Kidney (tissue), 13 donors: ENCODE measurements at regions not wholly inside any gene's neighbourhood (a gene's known extent, or its start where the extent isn't known, plus 50 kb on each side); places are given as distances from the start of the nearest gene placed in this dataset.

ENCODE experiments used
- DNase-seq, 5 donors: peaks; one replicate each; pipeline ENCODE4 v3.0.0-alpha.2; 2013 to 2020
- FAIRE-seq: peaks from 2 replicates; lab custom pipeline; 2012; peaks lifted over from hg19 to GRCh38; lab: Jason Lieb, UNC
- H3K27ac ChIP-seq, 2 donors: one replicate each; pipeline ENCODE4 v1.7.0; 2013; ENCODE audit warnings: low read depth in 2 of 2, low read length in 2 of 2, inconsistent platforms in 1 of 2
- H3K27me3 ChIP-seq: one replicate; pipeline ENCODE4 v1.7.1; 2013; ENCODE audit warnings: low read length, inconsistent platforms; ENCODE audit not compliant: control insufficient read depth, insufficient read depth
- H3K36me3 ChIP-seq, 3 donors: one replicate each; pipeline versions ENCODE4 v1.7.0 to v1.7.1; 2013; ENCODE audit warnings: low read length in 3 of 3, control low read depth in 1 of 3, inconsistent platforms in 1 of 3; ENCODE audit not compliant: insufficient read depth in 3 of 3, control insufficient read depth in 2 of 3
- H3K4me1 ChIP-seq, 3 donors: one replicate each; pipeline versions ENCODE4 v1.7.0 to v1.7.1; 2013; ENCODE audit warnings: low read length in 3 of 3, inconsistent platforms in 1 of 3, low read depth in 1 of 3; ENCODE audit not compliant: control insufficient read depth in 2 of 3, insufficient read depth in 2 of 3
- H3K4me3 ChIP-seq, 3 donors: one replicate each; pipeline versions ENCODE4 v1.7.0 to v1.8.1; 2013; ENCODE audit warnings: low read length in 3 of 3, control low read depth in 1 of 3, inconsistent platforms in 1 of 3
- H3K9ac ChIP-seq, 3 donors: one replicate each; pipeline versions ENCODE4 v1.7.0 to v1.7.1; 2013; ENCODE audit warnings: low read length in 3 of 3, control low read depth in 1 of 3, inconsistent platforms in 1 of 3
- H3K9me3 ChIP-seq, 3 donors: one replicate each; pipeline versions ENCODE4 v1.7.0 to v1.7.1; 2013; ENCODE audit warnings: low read length in 3 of 3, control low read depth in 1 of 3, inconsistent platforms in 1 of 3; ENCODE audit not compliant: control insufficient read depth in 2 of 3, insufficient read depth in 1 of 3
- intact Hi-C: fragments of 100-400 bp; cut with DNase I; formaldehyde crosslinking; loops from one replicate; pipeline ENCODE4 v1.11.1; 2022
- TF ChIP-seq, protein P1 (sequence below): IDR thresholded peaks from 3 replicates; pipeline ENCODE4 v1.5.1; 2012; ENCODE audit warnings: mild to moderate bottlenecking, moderate library complexity, borderline replicate concordance; ENCODE audit not compliant: insufficient read depth; ENCODE audit errors: extremely low read depth
- donor health status: control.
- donor health status: control.
- donor health status: control.
- donor health status: control.
- donor health status: control.
- donor health status: DM: yes; HTN: yes; CAD: no.
- donor health status: Normal renal cell carcinoma (clear cell type).

DNA sequence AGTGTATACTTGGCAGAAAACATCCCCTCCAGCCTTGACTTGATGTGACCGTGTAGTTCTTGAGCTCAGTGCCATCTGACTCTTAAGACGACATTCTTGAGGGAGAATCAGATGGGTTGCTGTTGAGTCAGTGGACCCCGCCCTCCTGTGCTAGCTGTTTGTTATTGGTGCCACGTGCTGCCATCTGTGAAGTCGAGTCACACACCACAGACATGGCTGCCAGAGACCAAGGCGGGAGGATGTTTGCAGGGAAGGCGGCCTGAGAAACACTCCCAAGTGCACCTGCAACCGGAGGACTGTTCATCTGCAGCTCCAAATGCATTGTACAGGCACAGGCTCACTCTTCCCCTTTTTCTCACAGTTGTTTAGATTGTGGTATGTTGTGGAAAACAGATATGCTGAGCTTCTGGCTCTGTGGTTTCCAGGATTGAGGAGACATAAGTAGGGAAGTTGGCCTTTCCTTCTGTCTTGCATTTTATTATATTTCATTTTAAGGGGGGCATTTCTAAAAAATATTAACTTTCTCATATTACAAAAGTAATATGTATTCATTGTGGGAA lies 345.3 kb upstream of the ZFP64 start:
- no peak overlapping the region for H3K4me3 ChIP-seq
- no peaks in the 10 kb centered on the region for H3K36me3 ChIP-seq
- H3K27ac ChIP-seq: no peak overlapping the region
- DNase-seq (no peak), FAIRE-seq (no peak)
- H3K27me3 ChIP-seq: no peaks in the 10 kb centered on the region
- H3K9ac ChIP-seq: no peak overlapping the region
- intact Hi-C loops: no loop called here
- TF ChIP-seq, protein P1, sequence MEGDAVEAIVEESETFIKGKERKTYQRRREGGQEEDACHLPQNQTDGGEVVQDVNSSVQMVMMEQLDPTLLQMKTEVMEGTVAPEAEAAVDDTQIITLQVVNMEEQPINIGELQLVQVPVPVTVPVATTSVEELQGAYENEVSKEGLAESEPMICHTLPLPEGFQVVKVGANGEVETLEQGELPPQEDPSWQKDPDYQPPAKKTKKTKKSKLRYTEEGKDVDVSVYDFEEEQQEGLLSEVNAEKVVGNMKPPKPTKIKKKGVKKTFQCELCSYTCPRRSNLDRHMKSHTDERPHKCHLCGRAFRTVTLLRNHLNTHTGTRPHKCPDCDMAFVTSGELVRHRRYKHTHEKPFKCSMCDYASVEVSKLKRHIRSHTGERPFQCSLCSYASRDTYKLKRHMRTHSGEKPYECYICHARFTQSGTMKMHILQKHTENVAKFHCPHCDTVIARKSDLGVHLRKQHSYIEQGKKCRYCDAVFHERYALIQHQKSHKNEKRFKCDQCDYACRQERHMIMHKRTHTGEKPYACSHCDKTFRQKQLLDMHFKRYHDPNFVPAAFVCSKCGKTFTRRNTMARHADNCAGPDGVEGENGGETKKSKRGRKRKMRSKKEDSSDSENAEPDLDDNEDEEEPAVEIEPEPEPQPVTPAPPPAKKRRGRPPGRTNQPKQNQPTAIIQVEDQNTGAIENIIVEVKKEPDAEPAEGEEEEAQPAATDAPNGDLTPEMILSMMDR: no peak
- H3K4me1 ChIP-seq: no peaks in the 10 kb centered on the region
- H3K9me3 ChIP-seq: no peaks in the 10 kb centered on the region

DNA sequence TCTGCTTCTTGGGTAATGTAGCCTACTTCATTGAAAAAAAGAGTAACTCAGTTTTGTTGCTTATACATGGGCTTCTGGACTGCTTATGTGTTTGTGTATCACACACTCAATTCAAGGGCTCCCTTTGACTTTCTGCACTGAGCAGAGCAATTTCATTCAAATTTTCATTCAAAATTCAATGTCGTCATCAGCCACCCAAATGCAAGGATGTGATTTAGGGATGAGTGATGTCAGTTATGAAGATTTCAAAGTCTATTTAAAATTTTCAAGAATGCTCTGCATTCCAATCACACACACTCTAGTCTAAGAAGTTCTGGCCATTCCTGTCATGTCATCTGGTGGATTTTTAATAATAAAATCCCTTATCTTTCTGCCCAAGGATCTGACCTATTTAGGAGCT lies 344.5 kb upstream of the ZFP64 start:
- intact Hi-C loops: no loop called here
- TF ChIP-seq, protein P1: no peak
- no peak overlapping the region for H3K4me3 ChIP-seq
- no peaks in the 10 kb centered on the region for H3K4me1 ChIP-seq
- no peak for FAIRE-seq
- H3K9ac ChIP-seq: no peak overlapping the region
- DNase-seq: no peak
- no peaks in the 10 kb centered on the region for H3K36me3 ChIP-seq
- no peak overlapping the region for H3K27ac ChIP-seq
- H3K9me3 ChIP-seq: no peaks in the 10 kb centered on the region
- H3K27me3 ChIP-seq: no peaks in the 10 kb centered on the region

DNA sequence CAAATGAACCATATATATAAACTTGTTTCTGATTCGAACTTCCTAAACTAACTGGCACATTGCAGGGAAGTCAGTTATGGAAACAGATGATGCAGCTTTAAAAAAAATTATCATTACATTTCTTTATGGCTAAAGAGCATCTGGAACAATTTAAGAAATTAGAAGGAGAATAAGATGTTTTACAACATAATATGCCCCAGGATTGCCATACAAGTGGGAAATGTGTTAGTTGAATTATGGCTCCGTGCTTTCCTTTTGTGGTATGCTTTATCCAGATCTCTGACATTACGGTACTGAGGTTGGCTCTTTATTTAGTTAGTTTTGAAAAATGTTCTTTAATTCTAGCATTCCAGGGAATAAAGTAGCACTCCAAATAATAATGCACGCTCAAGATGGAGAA lies 343.0 kb upstream of the ZFP64 start:
- H3K9me3 ChIP-seq: no peaks in the 10 kb centered on the region
- no peak overlapping the region for H3K9ac ChIP-seq
- FAIRE-seq (no peak), DNase-seq (no peak)
- TF ChIP-seq, protein P1: no peak
- H3K27ac ChIP-seq: no peak overlapping the region
- no peaks in the 10 kb centered on the region for H3K4me1 ChIP-seq
- no peaks in the 10 kb centered on the region for H3K36me3 ChIP-seq
- intact Hi-C loops: no loop called here
- H3K4me3 ChIP-seq: no peak overlapping the region
- H3K27me3 ChIP-seq: no peaks in the 10 kb centered on the region

DNA sequence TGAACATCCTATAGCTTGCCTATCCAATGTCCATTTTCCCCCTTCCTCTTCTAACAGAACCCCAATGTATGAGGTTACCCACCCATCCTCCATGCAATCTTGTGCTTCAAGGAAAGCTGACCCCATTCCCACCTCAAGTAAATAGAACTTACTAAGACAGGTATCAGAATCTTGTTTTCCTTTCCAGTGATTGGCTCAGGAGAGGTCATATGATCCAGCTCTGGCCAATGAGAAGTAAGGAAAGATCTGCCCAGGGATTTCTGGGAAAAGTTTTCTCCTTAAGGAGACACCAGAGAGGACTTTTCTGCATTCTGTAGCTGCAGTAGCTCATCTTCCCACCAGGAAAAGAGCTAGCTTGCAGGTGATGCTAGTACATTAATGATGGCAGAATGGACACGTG lies 341.8 kb upstream of the ZFP64 start:
- no peaks in the 10 kb centered on the region for H3K9me3 ChIP-seq
- H3K4me1 ChIP-seq: no peaks in the 10 kb centered on the region
- FAIRE-seq: no peak
- H3K9ac ChIP-seq: no peak overlapping the region
- no peak overlapping the region for H3K4me3 ChIP-seq
- no peaks in the 10 kb centered on the region for H3K27me3 ChIP-seq
- no peak overlapping the region for H3K27ac ChIP-seq
- no peak for DNase-seq
- TF ChIP-seq, protein P1: no peak
- intact Hi-C loops: no loop called here
- no peaks in the 10 kb centered on the region for H3K36me3 ChIP-seq
